ENCODE measurements at regions not wholly inside any gene's neighbourhood (a gene's known extent, or its start where the extent isn't known, plus 50 kb on each side); places are given as distances from the start of the nearest gene placed in this dataset.

DNA sequence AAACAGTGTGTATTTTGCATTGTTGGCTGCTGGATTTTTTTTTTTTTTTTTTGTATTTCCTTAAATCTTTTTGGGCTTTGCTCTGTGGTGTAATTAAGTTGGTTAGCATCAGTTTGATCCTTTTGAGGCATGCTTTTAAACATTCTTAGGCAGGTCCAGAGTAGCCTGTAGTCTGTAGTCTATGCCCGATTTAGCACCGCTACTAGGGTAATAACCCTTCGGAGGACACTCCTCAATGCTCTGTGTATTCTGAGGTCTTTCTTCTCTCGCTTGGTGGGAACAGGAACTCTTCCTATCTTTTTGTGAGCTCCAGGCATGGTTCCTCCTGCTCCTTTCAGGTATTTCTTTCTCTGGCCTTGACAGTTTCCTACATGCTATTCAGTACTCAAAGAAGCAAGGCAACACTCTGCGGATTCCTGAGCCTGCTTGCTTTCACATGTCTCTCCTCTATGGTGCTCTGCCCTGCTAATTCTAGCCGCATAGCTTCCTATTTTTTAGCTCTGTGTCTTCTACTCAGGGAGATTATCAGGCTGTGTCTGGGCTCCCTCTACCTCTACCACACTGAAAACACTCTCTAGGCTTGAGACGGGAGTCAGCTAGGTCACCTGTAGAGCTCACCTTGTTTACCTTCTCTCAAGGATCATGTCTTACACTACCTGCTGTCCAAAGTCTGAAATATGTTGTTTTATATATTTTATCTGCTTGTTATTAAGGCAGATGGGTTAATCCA lies 195.1 kb downstream of the NDFIP2 start:
- TF ChIP-seq, protein P1, sequence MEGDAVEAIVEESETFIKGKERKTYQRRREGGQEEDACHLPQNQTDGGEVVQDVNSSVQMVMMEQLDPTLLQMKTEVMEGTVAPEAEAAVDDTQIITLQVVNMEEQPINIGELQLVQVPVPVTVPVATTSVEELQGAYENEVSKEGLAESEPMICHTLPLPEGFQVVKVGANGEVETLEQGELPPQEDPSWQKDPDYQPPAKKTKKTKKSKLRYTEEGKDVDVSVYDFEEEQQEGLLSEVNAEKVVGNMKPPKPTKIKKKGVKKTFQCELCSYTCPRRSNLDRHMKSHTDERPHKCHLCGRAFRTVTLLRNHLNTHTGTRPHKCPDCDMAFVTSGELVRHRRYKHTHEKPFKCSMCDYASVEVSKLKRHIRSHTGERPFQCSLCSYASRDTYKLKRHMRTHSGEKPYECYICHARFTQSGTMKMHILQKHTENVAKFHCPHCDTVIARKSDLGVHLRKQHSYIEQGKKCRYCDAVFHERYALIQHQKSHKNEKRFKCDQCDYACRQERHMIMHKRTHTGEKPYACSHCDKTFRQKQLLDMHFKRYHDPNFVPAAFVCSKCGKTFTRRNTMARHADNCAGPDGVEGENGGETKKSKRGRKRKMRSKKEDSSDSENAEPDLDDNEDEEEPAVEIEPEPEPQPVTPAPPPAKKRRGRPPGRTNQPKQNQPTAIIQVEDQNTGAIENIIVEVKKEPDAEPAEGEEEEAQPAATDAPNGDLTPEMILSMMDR (IDR thresholded peaks at IDR 0.05) = no peak
- no peak for TF ChIP-seq ELF4 (CRISPR knock-in tag; IDR thresholded peaks at IDR 0.05; ENCODE audit: low read depth)
